ENCODE measurements at regions not wholly inside any gene's neighbourhood (a gene's known extent, or its start where the extent isn't known, plus 50 kb on each side); places are given as distances from the start of the nearest gene placed in this dataset.

DNA sequence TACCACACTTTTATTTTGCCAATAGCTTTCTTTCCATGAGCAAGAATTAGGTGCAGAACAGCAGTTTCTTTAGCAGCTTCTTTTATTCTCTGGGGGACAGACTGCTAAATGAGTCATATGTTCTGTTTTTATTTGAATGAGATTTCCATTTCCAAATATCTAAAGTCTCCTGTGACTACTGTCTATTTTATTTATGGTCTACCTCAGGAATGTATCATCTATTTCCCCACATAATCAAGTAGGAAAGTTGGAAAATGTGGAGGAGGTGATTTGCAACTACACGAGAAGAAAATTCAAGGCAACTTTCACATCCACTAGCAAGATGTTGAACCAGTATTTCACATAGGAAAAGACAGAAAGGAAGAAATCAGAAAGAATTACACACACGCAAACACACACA, 139.9 kb upstream of the MEX3C start:
- Histone ChIP-seq H3K27ac (ENCODE audit: low read depth, low read length) (no peak overlapping the region), H3K79me2 (ENCODE audit: control insufficient read depth, low read length) (no peaks in the 10 kb centered on the region)

DNA sequence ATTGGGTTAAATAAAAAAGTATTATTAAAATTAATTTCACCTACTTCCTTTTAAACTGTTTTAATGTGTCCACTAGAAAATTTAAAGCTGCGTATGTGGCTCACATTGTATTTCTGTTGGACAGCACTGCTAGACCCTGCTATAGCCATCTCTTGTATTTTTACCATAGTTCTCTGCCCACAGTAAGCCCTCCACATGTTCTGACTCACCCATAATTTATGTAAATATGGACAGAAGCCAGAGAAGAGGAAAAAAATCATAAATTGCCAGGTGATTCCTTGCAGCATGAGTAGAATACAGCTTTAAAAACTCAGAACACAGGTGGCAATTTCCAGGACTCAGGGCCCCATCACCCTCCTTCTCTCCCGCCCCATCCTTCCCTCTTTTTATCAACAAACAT, 142.4 kb upstream of the MEX3C start:
- no peak overlapping the region for H3K27ac ChIP-seq (ENCODE audit: low read depth, low read length)
- no peaks in the 10 kb centered on the region for H3K27me3 ChIP-seq (ENCODE audit: control insufficient read depth, low read length)
- no peaks in the 10 kb centered on the region for H4K20me1 ChIP-seq (ENCODE audit: control insufficient read depth, insufficient read depth, low read depth, low read length)
- H3K9me2 ChIP-seq (replicated peaks; ENCODE audit: control insufficient read depth, low read length), result no peaks in the 10 kb centered on the region
- H3K79me2 ChIP-seq (ENCODE audit: control insufficient read depth, low read length), result no peaks in the 10 kb centered on the region
- no peak overlapping the region for H3K4me2 ChIP-seq (ENCODE audit: low read length)
- no peak for TF ChIP-seq EZH2phosphoT487 (IDR thresholded peaks at IDR 0.05; ENCODE audit: borderline replicate concordance, low read length)
- TF ChIP-seq, protein P1, sequence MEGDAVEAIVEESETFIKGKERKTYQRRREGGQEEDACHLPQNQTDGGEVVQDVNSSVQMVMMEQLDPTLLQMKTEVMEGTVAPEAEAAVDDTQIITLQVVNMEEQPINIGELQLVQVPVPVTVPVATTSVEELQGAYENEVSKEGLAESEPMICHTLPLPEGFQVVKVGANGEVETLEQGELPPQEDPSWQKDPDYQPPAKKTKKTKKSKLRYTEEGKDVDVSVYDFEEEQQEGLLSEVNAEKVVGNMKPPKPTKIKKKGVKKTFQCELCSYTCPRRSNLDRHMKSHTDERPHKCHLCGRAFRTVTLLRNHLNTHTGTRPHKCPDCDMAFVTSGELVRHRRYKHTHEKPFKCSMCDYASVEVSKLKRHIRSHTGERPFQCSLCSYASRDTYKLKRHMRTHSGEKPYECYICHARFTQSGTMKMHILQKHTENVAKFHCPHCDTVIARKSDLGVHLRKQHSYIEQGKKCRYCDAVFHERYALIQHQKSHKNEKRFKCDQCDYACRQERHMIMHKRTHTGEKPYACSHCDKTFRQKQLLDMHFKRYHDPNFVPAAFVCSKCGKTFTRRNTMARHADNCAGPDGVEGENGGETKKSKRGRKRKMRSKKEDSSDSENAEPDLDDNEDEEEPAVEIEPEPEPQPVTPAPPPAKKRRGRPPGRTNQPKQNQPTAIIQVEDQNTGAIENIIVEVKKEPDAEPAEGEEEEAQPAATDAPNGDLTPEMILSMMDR (IDR thresholded peaks at IDR 0.05; ENCODE audit: low read depth, low read length, poor library complexity, severe bottlenecking), result no peak
- H3K4me3 ChIP-seq (ENCODE audit: low read length), result no peak overlapping the region
- H3K9me3 ChIP-seq (ENCODE audit: control insufficient read depth, insufficient read depth, low read length), result no peaks in the 10 kb centered on the region
- no peaks in the 10 kb centered on the region for H3K4me1 ChIP-seq (ENCODE audit: control insufficient read depth, low read length)
- no peaks in the 10 kb centered on the region for H3F3A ChIP-seq (ENCODE audit: control insufficient read depth, insufficient read depth)
- H3K36me3 ChIP-seq (ENCODE audit: control insufficient read depth, low read length), result no peaks in the 10 kb centered on the region

More for the DNA sequence above, 139.9 kb upstream of the MEX3C start:
- Histone ChIP-seq H3K4me2 (ENCODE audit: low read length) (no peak overlapping the region), H3K9me3 (ENCODE audit: control insufficient read depth, insufficient read depth, low read length) (no peaks in the 10 kb centered on the region), H4K20me1 (ENCODE audit: control insufficient read depth, insufficient read depth, low read depth, low read length) (no peaks in the 10 kb centered on the region), H3K9me2 (replicated peaks; ENCODE audit: control insufficient read depth, low read length) (no peaks in the 10 kb centered on the region), H3K27me3 (ENCODE audit: control insufficient read depth, low read length) (no peaks in the 10 kb centered on the region), H3K4me3 (ENCODE audit: low read length) (no peak overlapping the region), H3K4me1 (ENCODE audit: control insufficient read depth, low read length) (no peaks in the 10 kb centered on the region), H3K36me3 (ENCODE audit: control insufficient read depth, low read length) (no peaks in the 10 kb centered on the region), H3F3A (ENCODE audit: control insufficient read depth, insufficient read depth) (no peaks in the 10 kb centered on the region)
- no peak for TF ChIP-seq EZH2phosphoT487 (IDR thresholded peaks at IDR 0.05; ENCODE audit: borderline replicate concordance, low read length)
- TF ChIP-seq, protein P1 (IDR thresholded peaks at IDR 0.05; ENCODE audit: low read depth, low read length, poor library complexity, severe bottlenecking), result no peak

DNA sequence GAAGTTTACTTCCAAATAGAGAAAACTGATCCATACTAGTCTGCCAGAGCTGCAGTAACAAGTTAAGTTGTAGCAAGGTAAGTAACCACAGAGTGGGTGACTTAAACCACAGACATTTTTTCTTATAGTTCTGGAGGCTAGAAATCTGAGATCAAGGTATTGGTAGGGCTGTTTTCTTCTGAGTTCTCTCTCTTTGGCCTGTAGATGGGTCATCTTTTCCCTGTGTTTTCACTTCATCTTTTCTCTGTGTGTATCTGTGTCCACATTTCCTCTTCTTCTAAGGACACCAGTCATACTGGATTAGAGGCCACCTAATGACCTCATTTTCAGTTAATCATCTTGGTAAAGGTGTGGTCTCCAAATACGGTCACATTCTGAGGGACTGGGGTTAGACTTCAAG, 142.9 kb upstream of the MEX3C start:
- H3K4me1 ChIP-seq (ENCODE audit: control insufficient read depth, low read length), result no peaks in the 10 kb centered on the region
- H4K20me1 ChIP-seq (ENCODE audit: control insufficient read depth, insufficient read depth, low read depth, low read length), result no peaks in the 10 kb centered on the region
- H3K27me3 ChIP-seq (ENCODE audit: control insufficient read depth, low read length), result no peaks in the 10 kb centered on the region
- H3K4me3 ChIP-seq (ENCODE audit: low read length), result no peak overlapping the region
- H3F3A ChIP-seq (ENCODE audit: control insufficient read depth, insufficient read depth), result no peaks in the 10 kb centered on the region
- H3K4me2 ChIP-seq (ENCODE audit: low read length), result no peak overlapping the region
- H3K9me2 ChIP-seq (replicated peaks; ENCODE audit: control insufficient read depth, low read length), result no peaks in the 10 kb centered on the region
- TF ChIP-seq, protein P1 (IDR thresholded peaks at IDR 0.05; ENCODE audit: low read depth, low read length, poor library complexity, severe bottlenecking), result no peak
- no peak for TF ChIP-seq EZH2phosphoT487 (IDR thresholded peaks at IDR 0.05; ENCODE audit: borderline replicate concordance, low read length)
- H3K27ac ChIP-seq (ENCODE audit: low read depth, low read length), result no peak overlapping the region
- H3K36me3 ChIP-seq (ENCODE audit: control insufficient read depth, low read length), result no peaks in the 10 kb centered on the region
- no peaks in the 10 kb centered on the region for H3K9me3 ChIP-seq (ENCODE audit: control insufficient read depth, insufficient read depth, low read length)
- no peaks in the 10 kb centered on the region for H3K79me2 ChIP-seq (ENCODE audit: control insufficient read depth, low read length)

DNA sequence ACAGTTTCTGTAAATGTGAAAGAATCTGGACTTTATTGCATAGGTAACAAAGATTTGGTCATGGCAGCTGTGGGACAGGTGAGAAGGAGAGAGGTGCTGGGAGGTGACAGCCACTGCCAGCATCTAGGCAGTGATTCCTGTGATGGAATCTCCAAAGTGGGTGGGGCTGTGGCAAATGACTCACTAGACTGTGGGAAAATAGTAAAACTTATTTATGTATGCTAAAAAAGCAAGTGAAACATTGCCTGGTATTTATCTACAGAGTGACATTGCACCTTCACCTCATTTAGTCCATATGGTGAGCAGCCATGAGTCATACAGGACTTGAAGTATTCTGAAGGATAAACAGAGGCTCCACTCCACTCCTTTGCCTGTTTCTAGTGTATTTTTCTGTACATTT, 145.3 kb upstream of the MEX3C start:
- H4K20me1 ChIP-seq (ENCODE audit: control insufficient read depth, insufficient read depth, low read depth, low read length), result no peaks in the 10 kb centered on the region
- H3K79me2 ChIP-seq (ENCODE audit: control insufficient read depth, low read length), result no peaks in the 10 kb centered on the region
- no peaks in the 10 kb centered on the region for H3F3A ChIP-seq (ENCODE audit: control insufficient read depth, insufficient read depth)
- no peak overlapping the region for H3K4me3 ChIP-seq (ENCODE audit: low read length)
- no peaks in the 10 kb centered on the region for H3K9me3 ChIP-seq (ENCODE audit: control insufficient read depth, insufficient read depth, low read length)
- no peaks in the 10 kb centered on the region for H3K27me3 ChIP-seq (ENCODE audit: control insufficient read depth, low read length)
- no peak overlapping the region for H3K27ac ChIP-seq (ENCODE audit: low read depth, low read length)
- TF ChIP-seq EZH2phosphoT487 (IDR thresholded peaks at IDR 0.05; ENCODE audit: borderline replicate concordance, low read length), result no peak
- TF ChIP-seq, protein P1 (IDR thresholded peaks at IDR 0.05; ENCODE audit: low read depth, low read length, poor library complexity, severe bottlenecking), result no peak
- no peak overlapping the region for H3K4me2 ChIP-seq (ENCODE audit: low read length)
- no peaks in the 10 kb centered on the region for H3K36me3 ChIP-seq (ENCODE audit: control insufficient read depth, low read length)
- no peaks in the 10 kb centered on the region for H3K4me1 ChIP-seq (ENCODE audit: control insufficient read depth, low read length)
- H3K9me2 ChIP-seq (replicated peaks; ENCODE audit: control insufficient read depth, low read length), result no peaks in the 10 kb centered on the region

All from DOHH2 (cell line).